Rectal smooth muscle tissue (tissue), 1 donor: ENCODE measurements at regions not wholly inside any gene's neighbourhood (a gene's known extent, or its start where the extent isn't known, plus 50 kb on each side); places are given as distances from the start of the nearest gene placed in this dataset.
"Not testable (repeated sequence)": the region's sequence is repeated elsewhere in the genome, so short reads cannot be mapped to it uniquely, and the experiment has no call there.

ENCODE experiments used
- H3K27ac ChIP-seq: one replicate; pipeline ENCODE4 v1.7.0; 2013; ENCODE audit warnings: low read depth, low read length, inconsistent platforms
- H3K27me3 ChIP-seq: one replicate; pipeline ENCODE4 v1.7.0; 2013; ENCODE audit warnings: low read length; ENCODE audit not compliant: control insufficient read depth, insufficient read depth
- H3K36me3 ChIP-seq: one replicate; pipeline ENCODE4 v1.7.0; 2013; ENCODE audit warnings: low read length; ENCODE audit not compliant: control insufficient read depth, insufficient read depth
- H3K4me1 ChIP-seq: one replicate; pipeline ENCODE4 v1.7.0; 2013; ENCODE audit warnings: low read length; ENCODE audit not compliant: control insufficient read depth, insufficient read depth
- H3K4me3 ChIP-seq: one replicate; pipeline ENCODE4 v1.7.0; 2013; ENCODE audit warnings: low read length
- H3K9ac ChIP-seq: one replicate; pipeline ENCODE4 v1.7.0; 2013; ENCODE audit warnings: low read length

DNA sequence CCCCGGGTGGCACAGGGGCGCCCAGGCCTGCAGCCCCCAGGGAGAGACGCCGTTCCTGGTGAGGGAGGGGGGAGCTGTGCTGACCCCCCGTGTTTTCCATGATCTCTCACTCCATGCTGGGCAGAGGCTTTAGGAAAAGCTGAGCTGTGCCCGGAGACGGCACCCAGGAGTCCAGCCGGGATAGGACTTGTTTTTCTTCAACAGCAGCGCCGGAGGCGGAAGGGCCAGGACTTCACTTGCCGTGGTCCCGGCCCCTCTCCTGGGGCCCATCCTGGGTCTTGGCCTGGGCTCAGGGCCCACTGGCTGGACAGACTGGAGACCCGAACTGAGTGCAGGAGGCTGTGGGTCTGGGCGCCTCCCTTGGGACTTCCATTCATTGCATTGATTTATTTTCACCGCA lies 176.8 kb upstream of the ZNF469 start:
- H3K9ac ChIP-seq, H3K36me3 ChIP-seq, H3K4me1 ChIP-seq, H3K27ac ChIP-seq, H3K27me3 ChIP-seq, H3K4me3 ChIP-seq: not testable (repeated sequence)

DNA sequence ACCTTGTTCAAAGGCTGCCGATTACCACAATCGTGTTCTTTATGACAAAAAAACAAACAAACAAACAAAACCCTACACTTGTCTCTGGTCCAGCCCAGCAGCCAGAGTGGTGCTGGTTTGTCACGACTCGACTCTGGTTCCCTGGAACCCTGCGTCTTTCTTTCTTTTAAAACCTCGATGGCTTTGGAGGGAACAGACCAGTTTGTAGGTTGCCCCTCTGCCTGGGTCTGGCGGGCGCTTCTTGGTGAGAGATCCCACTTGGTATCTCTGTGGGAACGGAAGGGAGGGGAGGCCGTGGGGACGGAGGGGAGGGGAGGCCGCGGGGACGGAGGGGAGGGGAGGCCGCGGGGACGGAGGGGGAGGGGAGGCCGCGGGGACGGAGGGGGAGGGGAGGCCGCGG lies 176.2 kb upstream of the ZNF469 start:
- H3K4me3 ChIP-seq, H3K4me1 ChIP-seq, H3K36me3 ChIP-seq, H3K9ac ChIP-seq, H3K27ac ChIP-seq, H3K27me3 ChIP-seq: not testable (repeated sequence)

DNA sequence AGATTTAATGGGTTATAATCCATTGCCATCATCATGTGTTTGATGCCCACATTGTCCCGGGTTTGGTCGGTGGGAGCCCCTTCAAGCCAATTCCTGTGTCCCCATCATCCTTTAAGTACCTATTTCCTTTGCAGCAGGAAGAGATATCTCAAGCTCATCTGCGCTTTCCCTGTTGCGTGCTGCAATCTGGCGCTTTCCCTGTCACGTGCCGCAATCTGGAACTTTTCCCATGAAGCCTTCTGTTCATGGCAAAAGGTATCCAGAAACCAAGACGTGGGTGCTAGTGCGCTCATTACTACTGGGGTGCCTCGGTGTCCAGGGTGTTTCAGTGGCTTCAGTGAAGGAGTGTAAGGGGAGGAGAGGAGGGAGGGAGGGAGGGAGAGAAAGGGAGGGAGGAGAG lies 174.6 kb upstream of the ZNF469 start:
- Histone ChIP-seq H3K36me3 (no peaks in the 10 kb centered on the region), H3K9ac (no peak overlapping the region)

DNA sequence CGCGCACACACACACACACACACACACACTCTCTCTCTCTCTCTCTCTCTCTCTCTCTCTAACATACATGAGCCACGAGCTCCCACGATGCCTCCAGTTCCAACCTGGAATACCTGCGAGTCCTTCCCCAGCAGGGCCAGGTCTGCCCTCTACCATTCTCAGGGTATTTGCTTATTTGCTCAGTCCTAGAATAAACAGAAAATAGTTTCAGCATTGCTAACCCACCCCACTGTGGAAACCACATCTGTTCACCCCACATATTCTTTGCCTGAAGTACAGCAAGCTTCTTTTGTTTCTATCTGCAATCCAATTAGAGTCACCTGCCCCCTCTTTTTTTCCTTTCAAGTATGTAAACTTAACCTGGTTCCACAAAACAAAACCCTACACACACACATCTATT lies 174.0 kb upstream of the ZNF469 start:
- H3K27me3 ChIP-seq, H3K9ac ChIP-seq, H3K4me1 ChIP-seq, H3K27ac ChIP-seq, H3K4me3 ChIP-seq, H3K36me3 ChIP-seq: not testable (repeated sequence)

More for the DNA sequence above, 174.6 kb upstream of the ZNF469 start:
- Histone ChIP-seq H3K4me1 (no peaks in the 10 kb centered on the region), H3K27me3 (no peaks in the 10 kb centered on the region), H3K27ac (no peak overlapping the region), H3K4me3 (no peak overlapping the region)

DNA sequence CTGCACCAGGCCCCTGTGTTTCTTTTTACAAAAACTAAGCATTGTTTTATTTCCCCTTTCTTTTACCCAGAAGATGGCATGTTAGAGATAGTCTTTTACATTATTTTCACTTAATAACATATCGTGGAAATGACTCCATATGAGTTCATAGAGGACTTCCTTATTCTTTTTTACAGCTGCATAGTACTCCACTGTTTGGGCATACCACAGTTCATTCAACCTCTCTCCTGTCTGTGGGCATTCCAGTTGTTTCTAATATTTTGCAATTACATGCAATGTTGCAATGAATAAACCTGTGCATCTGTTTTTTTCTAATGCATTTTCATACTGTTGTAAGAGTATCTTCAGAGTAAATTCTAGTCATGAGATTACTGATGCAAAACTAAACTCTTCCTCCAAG lies 173.2 kb upstream of the ZNF469 start:
- H3K36me3 ChIP-seq, H3K27ac ChIP-seq, H3K9ac ChIP-seq, H3K4me1 ChIP-seq, H3K4me3 ChIP-seq, H3K27me3 ChIP-seq: not testable (repeated sequence)

DNA sequence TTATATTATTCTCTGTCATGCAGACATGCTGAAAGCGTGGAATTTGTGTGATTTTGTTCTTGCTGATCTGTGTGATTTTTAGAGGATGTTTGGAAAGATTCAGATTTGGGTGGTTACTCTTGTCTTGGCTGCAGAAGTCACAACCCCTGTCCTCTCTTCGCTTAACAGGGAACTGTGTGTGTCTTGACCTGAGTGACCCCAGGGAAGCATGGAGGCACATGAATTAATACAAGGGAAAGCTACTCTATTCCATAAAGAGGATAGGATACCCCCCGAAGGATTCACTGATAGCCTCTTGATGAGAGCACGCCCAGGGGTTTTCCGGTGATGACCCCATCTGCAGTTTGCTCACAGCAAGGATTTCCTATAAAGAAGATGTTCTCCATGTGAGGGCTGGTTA lies 168.8 kb upstream of the ZNF469 start:
- not testable (repeated sequence) for H3K27me3 ChIP-seq

DNA sequence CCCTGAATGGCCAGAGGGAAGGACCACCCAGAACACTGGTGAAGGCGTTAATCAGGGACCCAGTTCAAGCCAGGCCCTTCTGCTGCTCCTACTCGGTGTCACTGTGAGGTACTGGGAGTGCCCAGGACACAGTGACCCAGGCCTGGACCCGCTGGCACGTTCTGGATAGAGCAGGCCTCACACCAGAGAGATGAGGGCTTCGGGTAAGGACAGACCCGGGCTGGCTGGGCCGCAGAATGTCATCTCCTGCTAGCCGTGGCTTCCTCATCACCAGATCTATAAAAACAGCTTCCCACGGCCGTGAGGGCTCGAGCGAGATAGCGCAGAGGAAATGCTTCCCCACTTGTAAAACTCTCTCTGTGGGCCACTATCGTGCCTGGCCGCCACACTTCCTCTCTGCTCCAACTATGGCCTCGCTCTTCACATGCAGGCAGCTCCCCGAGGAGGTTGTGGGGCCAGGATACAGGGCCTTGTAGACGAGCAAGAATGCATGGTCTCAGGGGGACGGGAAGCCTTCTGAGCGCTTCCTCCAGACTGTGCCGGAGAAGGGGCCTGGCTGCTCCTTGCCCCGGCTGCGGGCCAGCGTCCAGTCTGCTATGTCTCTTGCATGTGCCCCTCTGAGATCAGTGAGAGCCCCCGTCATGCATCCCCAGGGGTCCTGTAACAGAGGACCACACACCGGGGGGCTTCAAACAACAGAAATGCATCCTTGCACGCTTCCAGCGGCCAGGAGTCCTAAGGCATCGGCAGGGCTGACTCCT lies 161.6 kb upstream of the ZNF469 start:
- H3K4me1 ChIP-seq, H3K27ac ChIP-seq, H3K27me3 ChIP-seq, H3K9ac ChIP-seq, H3K36me3 ChIP-seq, H3K4me3 ChIP-seq: not testable (repeated sequence)

More for the DNA sequence above, 168.8 kb upstream of the ZNF469 start:
- H3K36me3 ChIP-seq, H3K4me1 ChIP-seq, H3K27ac ChIP-seq, H3K4me3 ChIP-seq, H3K9ac ChIP-seq: not testable (repeated sequence)

DNA sequence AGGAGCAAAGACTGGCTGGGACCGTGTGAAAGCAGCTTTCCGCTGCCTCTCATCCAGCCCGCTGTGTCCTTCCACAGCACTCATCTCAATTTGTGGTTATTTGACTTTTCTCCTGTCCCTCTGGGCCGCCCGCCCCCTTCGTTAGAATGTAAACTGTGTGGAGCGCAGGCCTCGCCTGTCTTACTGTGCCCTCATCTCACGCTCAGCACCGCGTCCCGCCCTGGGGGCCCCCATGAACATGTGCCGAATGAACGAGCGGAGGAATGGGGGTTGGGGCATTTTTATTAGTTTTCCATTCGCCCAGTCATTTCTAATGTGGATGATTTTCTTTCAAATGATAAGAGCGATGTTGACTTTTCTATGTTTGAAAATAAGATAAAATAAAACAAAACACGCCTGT lies 159.1 kb upstream of the ZNF469 start:
- not testable (repeated sequence) for H3K9ac ChIP-seq, H3K4me1 ChIP-seq, H3K36me3 ChIP-seq, H3K27ac ChIP-seq, H3K27me3 ChIP-seq, H3K4me3 ChIP-seq

DNA sequence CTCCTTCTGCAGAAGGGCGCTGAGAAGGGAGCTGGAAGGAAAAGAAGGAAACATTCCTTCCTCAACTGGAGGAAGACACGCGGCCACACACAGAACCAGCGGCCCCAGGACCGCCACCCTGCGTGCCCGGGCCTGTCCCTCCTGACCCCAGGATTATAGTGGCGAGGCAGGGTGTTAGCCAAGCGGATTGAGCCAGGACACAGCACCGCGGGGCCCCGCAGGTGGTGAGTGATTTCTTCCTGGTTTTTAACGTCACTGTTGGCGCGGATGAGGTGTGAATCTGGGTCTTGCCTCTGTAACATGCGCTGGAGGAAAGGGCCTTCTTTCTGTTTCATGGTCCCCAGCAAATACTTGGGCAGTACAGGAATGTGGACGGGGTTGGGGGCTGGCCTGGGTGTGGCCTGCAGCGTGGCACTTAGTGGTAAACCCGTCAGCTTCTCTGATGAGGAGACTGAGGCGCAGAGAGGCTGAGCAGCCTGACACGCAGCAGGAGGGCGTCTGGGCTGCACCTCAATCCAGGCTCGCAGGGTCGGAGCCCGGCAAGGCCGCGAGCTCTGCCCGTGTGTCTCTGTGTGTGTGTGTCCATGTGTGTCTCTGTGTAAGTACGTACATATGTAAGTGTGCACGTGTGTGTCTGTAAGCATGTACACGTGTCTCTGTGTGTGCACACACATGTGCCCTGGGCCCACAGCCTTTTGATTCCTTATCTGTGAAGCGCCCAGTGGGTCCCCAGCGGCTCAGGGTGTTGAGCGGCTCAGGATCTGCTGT lies 158.4 kb upstream of the ZNF469 start:
- not testable (repeated sequence) for H3K4me3 ChIP-seq, H3K4me1 ChIP-seq, H3K27ac ChIP-seq, H3K36me3 ChIP-seq, H3K9ac ChIP-seq, H3K27me3 ChIP-seq

DNA sequence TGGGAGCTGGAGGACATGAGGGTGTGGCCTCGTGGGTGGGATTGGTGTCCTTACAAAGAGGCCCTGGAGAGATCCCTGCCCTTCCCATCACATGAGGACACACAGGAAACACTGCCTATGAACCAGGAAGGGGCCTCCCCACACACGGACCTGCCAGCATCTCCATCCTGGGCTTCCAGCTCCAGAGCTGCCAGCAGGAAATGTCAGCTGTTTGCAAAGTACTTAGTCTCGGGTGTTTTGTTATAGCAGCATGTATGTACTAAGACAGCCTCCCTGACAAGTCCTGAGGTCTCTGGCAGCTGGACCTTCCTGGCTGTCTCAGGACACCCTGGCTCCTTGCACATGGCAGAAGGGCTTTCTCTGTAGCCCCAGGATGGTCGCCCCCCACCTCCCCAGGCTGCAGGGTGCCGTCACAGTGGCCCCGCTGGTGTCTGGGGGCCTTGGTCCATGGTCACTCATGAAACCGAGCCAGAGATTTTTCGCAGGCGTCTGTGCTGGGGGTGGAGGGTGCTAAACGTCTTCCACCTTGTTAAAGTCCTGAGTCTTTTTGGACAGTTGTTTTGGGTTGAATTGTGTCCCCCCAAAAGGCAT lies 157.0 kb upstream of the ZNF469 start:
- not testable (repeated sequence) for H3K4me1 ChIP-seq, H3K4me3 ChIP-seq, H3K9ac ChIP-seq, H3K27ac ChIP-seq, H3K36me3 ChIP-seq, H3K27me3 ChIP-seq

DNA sequence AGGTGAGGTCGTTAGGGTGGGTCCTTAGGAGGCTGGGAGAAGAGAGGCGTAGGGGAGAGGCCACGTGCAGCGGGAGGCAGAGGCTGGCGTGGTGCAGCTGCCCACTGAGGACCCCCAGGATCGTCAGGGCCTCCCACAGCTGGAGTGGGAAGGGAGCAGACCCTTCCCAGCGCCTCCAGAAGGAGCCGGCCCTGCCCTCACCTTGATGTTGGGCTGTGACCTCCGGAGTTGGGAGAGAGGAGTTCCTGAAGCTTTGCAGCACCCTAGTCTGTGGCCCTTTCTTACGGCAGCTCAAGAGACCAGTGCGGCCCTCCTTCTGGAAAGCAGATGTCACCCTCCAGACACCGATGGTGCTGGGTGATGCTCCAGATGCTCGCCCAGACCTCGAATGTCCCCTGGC lies 156.5 kb upstream of the ZNF469 start:
- not testable (repeated sequence) for H3K27me3 ChIP-seq, H3K4me1 ChIP-seq, H3K4me3 ChIP-seq, H3K36me3 ChIP-seq, H3K9ac ChIP-seq, H3K27ac ChIP-seq

DNA sequence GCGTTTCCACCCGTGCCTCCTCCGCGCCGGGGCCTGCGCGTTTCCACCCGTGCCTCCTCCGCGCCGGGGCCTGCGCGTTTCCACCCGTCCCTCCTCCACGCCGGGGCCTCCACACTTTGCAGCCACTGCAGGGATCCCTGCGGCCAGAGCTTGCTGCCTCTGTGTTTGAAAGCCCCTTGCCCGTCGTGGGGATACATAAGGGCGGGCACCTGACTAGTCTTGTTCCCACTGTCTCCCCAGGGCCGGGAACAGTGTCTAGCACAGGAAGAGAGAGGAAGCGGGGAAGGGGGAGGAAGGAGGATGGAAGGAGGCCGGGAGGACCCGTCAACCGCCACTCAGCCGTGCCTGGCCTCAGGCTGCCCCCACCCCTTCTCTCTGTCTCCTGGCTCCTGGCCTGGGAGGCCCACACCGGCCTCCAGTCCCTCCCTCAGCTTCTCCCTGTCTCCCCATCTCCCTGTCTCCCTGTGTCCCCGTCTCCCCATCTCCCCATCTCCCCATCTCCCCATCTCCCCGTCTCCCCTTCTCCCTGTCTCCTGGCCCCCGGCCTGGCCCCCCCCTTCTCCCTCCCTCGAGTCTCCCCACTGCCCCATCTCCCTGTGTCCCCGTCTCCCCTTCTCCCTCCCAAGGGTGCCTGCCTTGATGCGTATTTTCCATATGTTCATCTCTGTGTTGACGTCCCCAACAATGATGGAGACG lies 155.6 kb upstream of the ZNF469 start:
- not testable (repeated sequence) for H3K4me3 ChIP-seq, H3K27ac ChIP-seq, H3K36me3 ChIP-seq, H3K27me3 ChIP-seq, H3K4me1 ChIP-seq, H3K9ac ChIP-seq
